ENCODE measurements at regions not wholly inside any gene's neighbourhood (a gene's known extent, or its start where the extent isn't known, plus 50 kb on each side); places are given as distances from the start of the nearest gene placed in this dataset.

DNA sequence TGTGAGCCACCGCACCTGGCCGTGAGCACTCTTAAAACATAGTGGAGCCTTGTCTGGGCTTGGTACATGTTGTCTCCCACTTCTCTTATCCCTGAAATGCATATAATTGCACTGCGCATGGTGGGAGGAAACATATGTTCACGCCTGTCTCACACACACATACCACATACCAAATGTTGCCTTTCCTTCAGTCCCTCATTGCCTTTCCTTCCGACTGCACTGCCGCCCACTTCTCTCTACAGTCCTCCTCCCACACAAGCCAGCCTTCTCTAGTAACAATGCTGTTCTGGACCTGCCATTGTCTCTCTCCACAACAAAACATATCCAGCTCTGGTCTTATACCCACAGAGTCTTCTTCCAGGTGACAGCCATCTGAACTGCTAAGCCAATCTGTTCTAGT lies 88.3 kb upstream of the PTHLH start:
- peaks cover 0 to 2% of the 10 kb centered on the region in 2 donors for H3K4me1 ChIP-seq (ENCODE audit: control insufficient read depth in 2 of 2, insufficient read depth in 1 of 2, low read depth in 1 of 2, low read length in 2 of 2)
- no peaks in the 10 kb centered on the region for H3K27me3 ChIP-seq (ENCODE audit: control insufficient read depth in 3 of 3, insufficient read depth in 3 of 3, low read depth in 1 of 3, low read length in 3 of 3)
- no peak overlapping the region for H3K4me3 ChIP-seq (ENCODE audit: low read length in 2 of 2)
- H3K27ac ChIP-seq (replicated peaks; ENCODE audit: low read length): no peak overlapping the region
- H4K91ac ChIP-seq (ENCODE audit: low read depth, low read length, poor library complexity): no peak overlapping the region
- no peak overlapping the region for H2AK5ac ChIP-seq (ENCODE audit: low read depth, low read length)
- H3K4me2 ChIP-seq (ENCODE audit: insufficient read depth, low read length, poor library complexity, severe bottlenecking): no peak overlapping the region
- no peak overlapping the region for H3K14ac ChIP-seq (ENCODE audit: low read length)
- no peak overlapping the region for H3K9ac ChIP-seq (ENCODE audit: low read depth, low read length, poor library complexity)
- H2BK15ac ChIP-seq (ENCODE audit: low read length): no peak overlapping the region
- H4K8ac ChIP-seq (ENCODE audit: low read depth, low read length): no peak overlapping the region
- no peaks in the 10 kb centered on the region for H3K9me3 ChIP-seq (replicated peaks in 1 of 2; ENCODE audit: control insufficient read depth in 2 of 2, insufficient read depth in 1 of 2, low read depth in 1 of 2, low read length in 2 of 2)
- H2BK120ac ChIP-seq (ENCODE audit: low read depth, low read length): no peak overlapping the region
- H3K23ac ChIP-seq (ENCODE audit: low read depth, low read length, poor library complexity): no peak overlapping the region
- no peak overlapping the region for H2BK12ac ChIP-seq (ENCODE audit: low read length)
- no peak overlapping the region for H3K4ac ChIP-seq (ENCODE audit: low read length)
- H3K36me3 ChIP-seq (replicated peaks in 1 of 2; ENCODE audit: control insufficient read depth in 2 of 2, insufficient read depth in 2 of 2, low read length in 2 of 2): peaks cover 0 to 1% of the 10 kb centered on the region in 2 donors
- no CpG with 5 or more reads among the region's 6 CpGs for WGBS, 2 donors (ENCODE audit: extremely low coverage in 2 of 2, insufficient read length in 2 of 2, insufficient replicate concordance in 1 of 2)
- DNase-seq (ENCODE audit: low spot score): no peak
- peaks cover 1% of the 10 kb centered on the region for H3K79me1 ChIP-seq (ENCODE audit: low read depth, low read length)
- no peak overlapping the region for H2BK5ac ChIP-seq (ENCODE audit: low read length)
- no peak overlapping the region for H2AFZ ChIP-seq (ENCODE audit: low read length)
- no peak overlapping the region for H3K18ac ChIP-seq (ENCODE audit: low read length)

DNA sequence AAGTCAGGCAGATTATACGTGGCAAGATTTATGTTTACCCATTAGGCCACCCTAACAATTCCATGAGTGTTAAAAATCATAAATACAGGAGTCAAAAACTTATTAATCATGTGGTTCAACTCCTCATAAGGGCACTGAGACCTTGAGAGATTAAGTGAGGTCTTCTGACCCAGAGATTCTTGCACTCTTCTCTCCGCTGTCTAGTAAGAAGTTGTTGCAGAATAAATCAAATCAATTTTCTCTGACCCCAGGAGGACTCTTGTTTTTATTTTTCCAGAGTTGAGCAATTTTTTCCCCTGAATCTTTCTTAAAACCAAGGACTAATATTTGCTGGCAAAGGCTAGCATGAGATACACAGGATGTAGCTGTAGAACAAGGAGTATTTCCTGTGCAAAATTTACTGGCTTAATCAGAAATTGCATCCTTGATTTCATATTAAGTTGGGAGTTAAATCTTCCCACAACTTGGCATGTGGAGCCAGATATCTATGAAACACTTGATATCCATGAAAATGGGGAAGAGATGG lies 90.9 kb upstream of the PTHLH start:
- no peak overlapping the region for H3K4me3 ChIP-seq (ENCODE audit: low read length in 2 of 2)
- H3K9me3 ChIP-seq (replicated peaks in 1 of 2; ENCODE audit: control insufficient read depth in 2 of 2, insufficient read depth in 1 of 2, low read depth in 1 of 2, low read length in 2 of 2): no peaks in the 10 kb centered on the region
- no peak overlapping the region for H3K18ac ChIP-seq (ENCODE audit: low read length)
- H2AK5ac ChIP-seq (ENCODE audit: low read depth, low read length): no peak overlapping the region
- no peak overlapping the region for H3K23ac ChIP-seq (ENCODE audit: low read depth, low read length, poor library complexity)
- no peak for DNase-seq (ENCODE audit: low spot score)
- H2BK15ac ChIP-seq (ENCODE audit: low read length): no peak overlapping the region
- no peak overlapping the region for H3K9ac ChIP-seq (ENCODE audit: low read depth, low read length, poor library complexity)
- no peak overlapping the region for H4K8ac ChIP-seq (ENCODE audit: low read depth, low read length)
- H3K27ac ChIP-seq (replicated peaks; ENCODE audit: low read length): no peak overlapping the region
- H3K4me1 ChIP-seq (ENCODE audit: control insufficient read depth in 2 of 2, insufficient read depth in 1 of 2, low read depth in 1 of 2, low read length in 2 of 2): peaks cover 0 to 2% of the 10 kb centered on the region in 2 donors
- no peak overlapping the region for H3K14ac ChIP-seq (ENCODE audit: low read length)
- no peak overlapping the region for H2BK5ac ChIP-seq (ENCODE audit: low read length)
- no peaks in the 10 kb centered on the region for H3K27me3 ChIP-seq (ENCODE audit: control insufficient read depth in 3 of 3, insufficient read depth in 3 of 3, low read depth in 1 of 3, low read length in 3 of 3)
- H3K79me1 ChIP-seq (ENCODE audit: low read depth, low read length): no peaks in the 10 kb centered on the region
- H3K36me3 ChIP-seq (replicated peaks in 1 of 2; ENCODE audit: control insufficient read depth in 2 of 2, insufficient read depth in 2 of 2, low read length in 2 of 2): no peaks in the 10 kb centered on the region
- no CpG with 5 or more reads among the region's 2 CpGs for WGBS, 2 donors (ENCODE audit: extremely low coverage in 2 of 2, insufficient read length in 2 of 2, insufficient replicate concordance in 1 of 2)
- no peak overlapping the region for H2BK120ac ChIP-seq (ENCODE audit: low read depth, low read length)
- no peak overlapping the region for H3K4ac ChIP-seq (ENCODE audit: low read length)
- no peak overlapping the region for H3K4me2 ChIP-seq (ENCODE audit: insufficient read depth, low read length, poor library complexity, severe bottlenecking)
- no peak overlapping the region for H4K91ac ChIP-seq (ENCODE audit: low read depth, low read length, poor library complexity)
- no peak overlapping the region for H2BK12ac ChIP-seq (ENCODE audit: low read length)
- no peak overlapping the region for H2AFZ ChIP-seq (ENCODE audit: low read length)

- H3K4me2 ChIP-seq (ENCODE audit: insufficient read depth, low read length, poor library complexity, severe bottlenecking): no peak overlapping the region
- no peak overlapping the region for H4K91ac ChIP-seq (ENCODE audit: low read depth, low read length, poor library complexity)
- H3K18ac ChIP-seq (ENCODE audit: low read length): no peak overlapping the region
- no peak overlapping the region for H3K27ac ChIP-seq (replicated peaks; ENCODE audit: low read length)
- H2BK15ac ChIP-seq (ENCODE audit: low read length): no peak overlapping the region
- H2BK12ac ChIP-seq (ENCODE audit: low read length): no peak overlapping the region
- peaks cover 0 to 2% of the 10 kb centered on the region in 2 donors for H3K4me1 ChIP-seq (ENCODE audit: control insufficient read depth in 2 of 2, insufficient read depth in 1 of 2, low read depth in 1 of 2, low read length in 2 of 2)
- no peak overlapping the region for H3K9ac ChIP-seq (ENCODE audit: low read depth, low read length, poor library complexity)
- H3K23ac ChIP-seq (ENCODE audit: low read depth, low read length, poor library complexity): no peak overlapping the region
- no peak for DNase-seq (ENCODE audit: low spot score)
- H3K36me3 ChIP-seq (replicated peaks in 1 of 2; ENCODE audit: control insufficient read depth in 2 of 2, insufficient read depth in 2 of 2, low read length in 2 of 2): no peaks in the 10 kb centered on the region
- H3K4ac ChIP-seq (ENCODE audit: low read length): no peak overlapping the region
- H4K8ac ChIP-seq (ENCODE audit: low read depth, low read length): no peak overlapping the region
- no peak overlapping the region for H3K14ac ChIP-seq (ENCODE audit: low read length)
- H2BK5ac ChIP-seq (ENCODE audit: low read length): no peak overlapping the region
- no CpG with 5 or more reads among the region's 2 CpGs for WGBS, 2 donors (ENCODE audit: extremely low coverage in 2 of 2, insufficient read length in 2 of 2, insufficient replicate concordance in 1 of 2)
- no peaks in the 10 kb centered on the region for H3K79me1 ChIP-seq (ENCODE audit: low read depth, low read length)
- H2AK5ac ChIP-seq (ENCODE audit: low read depth, low read length): no peak overlapping the region
- no peaks in the 10 kb centered on the region for H3K9me3 ChIP-seq (replicated peaks in 1 of 2; ENCODE audit: control insufficient read depth in 2 of 2, insufficient read depth in 1 of 2, low read depth in 1 of 2, low read length in 2 of 2)
- no peak overlapping the region for H2AFZ ChIP-seq (ENCODE audit: low read length)
- no peak overlapping the region for H3K4me3 ChIP-seq (ENCODE audit: low read length in 2 of 2)
- H2BK120ac ChIP-seq (ENCODE audit: low read depth, low read length): no peak overlapping the region
- H3K27me3 ChIP-seq (ENCODE audit: control insufficient read depth in 3 of 3, insufficient read depth in 3 of 3, low read depth in 1 of 3, low read length in 3 of 3): no peaks in the 10 kb centered on the region
Observed at GRCh38 chr12:28065374-28065773, 92.8 kb upstream of the PTHLH start.

DNA sequence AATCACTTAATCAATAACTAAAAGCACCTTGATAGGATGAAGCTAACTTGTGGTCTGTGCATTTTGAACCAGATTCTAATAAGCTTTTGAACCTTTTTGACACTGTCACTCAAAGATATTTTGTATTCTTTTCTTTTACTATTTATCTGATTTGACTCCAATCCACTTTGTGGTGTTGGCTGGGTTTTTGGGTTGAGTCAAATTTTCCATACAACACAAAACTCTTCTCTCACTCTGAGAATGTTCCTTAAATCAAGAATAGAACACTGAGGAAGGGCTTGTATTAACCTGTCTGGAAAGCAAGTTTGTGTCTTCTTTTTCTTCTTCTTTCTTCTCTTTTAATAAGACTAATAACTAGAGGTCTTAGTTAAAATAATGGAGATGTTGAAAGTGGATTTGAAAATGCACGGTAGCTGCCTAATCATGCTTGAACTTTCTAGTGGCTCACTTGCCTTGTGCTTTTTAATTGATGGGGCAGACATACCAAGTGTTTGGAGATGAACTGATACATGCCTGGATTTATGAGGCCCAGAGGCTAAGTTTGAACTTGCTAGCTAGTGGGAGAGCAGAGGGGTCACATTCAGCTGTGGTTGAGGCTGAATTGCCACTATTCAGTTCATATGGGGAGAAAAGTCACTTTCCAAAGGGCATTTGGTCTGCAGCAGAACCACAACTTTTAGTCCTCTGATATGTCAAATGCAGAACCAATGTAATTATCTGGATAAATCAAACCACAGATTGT lies 93.5 kb upstream of the PTHLH start:
- WGBS, 2 donors (ENCODE audit: extremely low coverage in 2 of 2, insufficient read length in 2 of 2, insufficient replicate concordance in 1 of 2): no CpG with 5 or more reads among the region's 1 CpG
- Histone ChIP-seq H3K9ac (ENCODE audit: low read depth, low read length, poor library complexity) (no peak overlapping the region), H2AFZ (ENCODE audit: low read length) (no peak overlapping the region), H2AK5ac (ENCODE audit: low read depth, low read length) (no peak overlapping the region), H3K27me3 (ENCODE audit: control insufficient read depth in 3 of 3, insufficient read depth in 3 of 3, low read depth in 1 of 3, low read length in 3 of 3) (no peaks in the 10 kb centered on the region), H3K36me3 (replicated peaks in 1 of 2; ENCODE audit: control insufficient read depth in 2 of 2, insufficient read depth in 2 of 2, low read length in 2 of 2) (no peaks in the 10 kb centered on the region), H3K79me1 (ENCODE audit: low read depth, low read length) (no peaks in the 10 kb centered on the region), H3K14ac (ENCODE audit: low read length) (no peak overlapping the region), H3K4ac (ENCODE audit: low read length) (no peak overlapping the region), H4K91ac (ENCODE audit: low read depth, low read length, poor library complexity) (no peak overlapping the region), H2BK120ac (ENCODE audit: low read depth, low read length) (no peak overlapping the region), H2BK5ac (ENCODE audit: low read length) (no peak overlapping the region), H3K9me3 (replicated peaks in 1 of 2; ENCODE audit: control insufficient read depth in 2 of 2, insufficient read depth in 1 of 2, low read depth in 1 of 2, low read length in 2 of 2) (no peaks in the 10 kb centered on the region), H3K4me1 (ENCODE audit: control insufficient read depth in 2 of 2, insufficient read depth in 1 of 2, low read depth in 1 of 2, low read length in 2 of 2) (no peaks in the 10 kb centered on the region), H3K4me2 (ENCODE audit: insufficient read depth, low read length, poor library complexity, severe bottlenecking) (no peak overlapping the region), H4K8ac (ENCODE audit: low read depth, low read length) (no peak overlapping the region), H3K23ac (ENCODE audit: low read depth, low read length, poor library complexity) (no peak overlapping the region), H3K18ac (ENCODE audit: low read length) (no peak overlapping the region), H2BK12ac (ENCODE audit: low read length) (no peak overlapping the region), H3K4me3 (ENCODE audit: low read length in 2 of 2) (no peak overlapping the region), H3K27ac (replicated peaks; ENCODE audit: low read length) (no peak overlapping the region), H2BK15ac (ENCODE audit: low read length) (no peak overlapping the region)
- no peak for DNase-seq (ENCODE audit: low spot score)

Data from neuronal stem cell (in vitro differentiated cells).